HG03565 (cell line): ENCODE measurements at regions not wholly inside any gene's neighbourhood (a gene's known extent, or its start where the extent isn't known, plus 50 kb on each side); places are given as distances from the start of the nearest gene placed in this dataset.

Source experiments
- ATAC-seq: cut with Tn5 transposase; IDR thresholded peaks from one replicate; pipeline ENCODE4 v1.9.1; 2021; ENCODE audit warnings: mild to moderate bottlenecking, moderate library complexity; ENCODE audit not compliant: unreplicated experiment

DNA sequence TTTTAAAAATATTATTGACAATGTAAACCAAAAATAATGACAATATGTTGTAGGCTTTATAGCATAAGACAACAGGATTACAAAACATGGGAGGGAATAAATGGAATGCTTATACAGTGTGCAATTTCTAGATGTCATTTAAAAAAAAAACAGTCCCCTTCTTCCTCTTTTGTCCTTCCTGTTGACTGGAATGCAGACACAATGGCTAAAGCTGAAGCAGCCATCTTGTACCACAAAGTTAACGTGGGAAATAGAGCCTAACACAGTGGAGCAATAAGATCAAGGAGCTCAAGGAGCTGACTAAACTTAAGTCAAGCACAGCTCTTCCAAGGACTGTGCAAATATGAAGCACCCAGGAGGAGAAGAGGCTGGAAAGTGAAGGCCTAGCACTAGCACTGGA, 208.1 kb downstream of the ARHGAP12 start:
- ATAC-seq, result no peak

DNA sequence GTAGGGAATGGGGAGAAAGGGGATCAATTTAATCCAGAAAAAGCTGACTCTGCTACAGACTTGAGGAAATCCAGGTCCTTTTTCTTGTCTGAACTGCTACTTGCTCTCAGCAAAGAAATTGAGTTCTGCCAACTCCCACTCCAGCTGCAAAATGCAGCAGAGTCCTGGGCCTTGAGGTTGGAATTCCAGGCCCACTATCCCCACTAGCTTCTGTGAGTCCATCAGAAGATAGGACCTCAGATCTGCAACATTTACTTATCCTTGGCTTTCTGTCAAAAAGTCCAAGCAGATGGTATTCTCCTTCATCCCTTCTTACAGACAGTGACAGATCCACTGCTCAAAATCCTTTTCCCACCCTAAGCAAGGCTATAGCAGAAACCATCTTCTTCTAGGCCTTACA, 219.2 kb downstream of the ARHGAP12 start:
- ATAC-seq, result no peak

DNA sequence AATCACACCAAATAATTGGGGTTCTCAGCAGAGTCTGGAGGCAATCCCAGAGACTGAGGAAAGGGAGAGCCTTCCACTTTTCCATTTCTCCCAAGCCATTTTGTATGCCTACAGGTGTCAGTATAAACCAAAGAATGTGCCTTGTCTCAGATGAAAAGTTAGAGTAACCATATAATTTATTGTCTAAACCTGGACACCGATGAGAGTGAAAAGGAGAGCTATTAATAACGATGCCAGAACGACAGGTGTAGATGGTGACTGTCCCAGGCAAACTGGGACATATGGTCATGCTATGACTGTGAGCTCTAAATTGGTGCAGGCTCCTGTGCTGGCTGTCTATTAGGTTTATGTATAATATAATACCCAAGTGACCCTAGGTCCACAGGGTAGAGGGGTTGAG, 219.6 kb downstream of the ARHGAP12 start:
- ATAC-seq, result no peak

DNA sequence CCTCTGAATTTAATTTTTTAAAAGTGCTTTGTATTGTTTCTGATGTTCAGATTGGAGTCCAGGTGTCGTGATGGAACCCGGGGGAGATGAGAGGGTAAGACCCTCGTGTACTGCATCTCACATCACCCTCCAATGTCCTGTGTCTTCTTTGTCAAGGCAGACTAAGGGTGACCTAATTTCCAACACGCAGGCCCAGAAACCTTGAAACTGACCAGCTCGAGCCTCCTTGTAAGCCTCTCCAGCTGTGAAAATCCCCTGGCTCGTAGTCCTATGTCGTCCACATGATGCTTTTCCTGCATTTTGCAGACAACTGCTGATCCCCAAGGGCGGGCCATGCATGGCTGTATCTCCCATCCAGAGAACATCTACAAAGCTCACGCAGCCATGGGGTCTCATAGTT, 220.2 kb downstream of the ARHGAP12 start:
- ATAC-seq, result no peak

DNA sequence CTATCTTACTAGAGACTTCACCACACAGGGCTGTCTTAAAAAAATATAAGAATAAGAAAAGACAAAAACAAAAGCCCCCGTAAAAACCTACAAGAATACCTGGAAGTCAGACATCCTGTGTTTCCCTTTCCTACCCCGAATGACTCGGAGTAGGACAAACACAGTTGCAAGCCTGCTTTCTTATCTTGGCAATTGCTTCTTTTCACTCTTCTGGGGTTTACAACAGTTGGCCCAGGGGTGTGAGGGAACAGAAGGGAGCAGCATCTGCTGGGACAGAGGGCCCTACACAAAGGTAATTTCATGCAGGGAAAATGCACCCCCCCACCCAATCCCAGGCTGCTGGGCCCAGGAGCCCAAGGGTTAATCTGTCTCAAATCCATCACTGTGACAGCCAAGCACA, 220.6 kb downstream of the ARHGAP12 start:
- ATAC-seq, result no peak

DNA sequence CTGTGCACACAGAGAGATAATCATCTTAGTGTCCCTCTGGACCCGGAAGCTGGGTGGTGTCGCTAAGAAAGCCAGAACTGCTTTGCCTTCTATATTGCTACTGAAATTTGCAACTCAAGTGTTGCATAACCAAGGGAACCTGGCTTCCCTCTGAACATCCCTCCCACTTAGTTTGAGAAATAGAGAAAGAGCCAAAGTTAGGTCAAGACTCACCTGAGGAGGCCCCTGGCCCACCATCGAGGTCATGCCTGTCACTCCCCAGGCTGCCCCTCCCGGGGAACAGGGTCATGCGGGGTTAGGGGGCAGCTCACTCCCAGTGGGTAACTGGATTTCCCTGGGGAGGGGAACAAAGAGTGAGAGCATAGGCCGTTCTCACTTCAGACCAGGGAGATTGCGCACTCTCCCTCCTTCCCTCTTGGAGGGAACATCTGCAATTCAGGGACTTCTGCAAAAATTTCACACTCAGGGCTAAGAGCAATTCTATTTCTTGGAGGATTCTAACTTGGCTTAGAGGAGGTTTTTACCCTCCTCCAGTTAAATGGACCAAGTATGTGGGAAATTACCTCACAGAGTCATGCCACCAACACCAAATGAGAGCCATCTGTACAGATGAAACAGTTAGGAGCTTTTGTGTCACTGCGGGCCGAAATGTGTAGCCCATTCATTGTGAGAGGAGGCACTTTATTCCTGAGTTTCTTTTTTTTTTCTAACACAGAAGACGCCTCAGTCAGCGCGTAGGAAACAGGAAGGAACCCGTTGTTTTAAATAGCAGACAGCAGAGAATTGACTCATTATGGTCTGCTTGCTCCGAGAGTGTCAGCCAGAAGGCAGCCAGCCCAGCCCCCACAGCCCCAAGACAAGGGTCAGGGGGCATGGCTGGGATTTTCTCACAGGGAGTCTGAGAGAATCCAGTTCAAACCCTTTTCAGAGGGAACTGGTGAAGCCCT, 221.3 kb downstream of the ARHGAP12 start:
- peak; percentile 82 for ATAC-seq

DNA sequence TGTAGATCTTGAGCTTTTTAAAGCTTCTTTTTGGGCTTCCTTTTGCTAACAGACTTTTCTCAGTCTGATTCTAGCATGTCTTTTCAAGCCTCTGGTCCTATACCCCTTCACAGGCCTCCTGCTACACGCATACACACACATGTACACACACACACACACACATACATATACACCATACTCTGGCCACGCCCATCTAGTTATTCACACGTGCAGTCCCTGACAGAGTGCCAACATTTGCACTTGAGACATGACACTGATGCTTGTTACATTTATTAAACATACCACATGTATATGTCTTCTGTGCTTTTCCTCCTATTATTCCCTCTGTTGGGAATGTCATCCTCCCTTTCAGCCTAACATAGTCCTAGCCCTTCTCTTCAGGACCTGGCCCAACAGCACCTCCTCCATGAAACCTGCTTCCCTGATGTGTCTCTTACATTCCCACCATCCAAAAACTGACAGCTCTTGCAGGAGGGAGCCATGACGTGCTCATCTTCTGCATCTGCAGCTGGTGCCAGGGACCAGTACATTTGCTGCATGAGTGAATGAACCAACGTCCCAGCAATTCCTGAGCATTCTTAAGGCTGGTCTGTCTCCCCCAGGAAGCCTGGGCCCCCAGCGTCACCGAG, 222.1 kb downstream of the ARHGAP12 start:
- no peak for ATAC-seq

DNA sequence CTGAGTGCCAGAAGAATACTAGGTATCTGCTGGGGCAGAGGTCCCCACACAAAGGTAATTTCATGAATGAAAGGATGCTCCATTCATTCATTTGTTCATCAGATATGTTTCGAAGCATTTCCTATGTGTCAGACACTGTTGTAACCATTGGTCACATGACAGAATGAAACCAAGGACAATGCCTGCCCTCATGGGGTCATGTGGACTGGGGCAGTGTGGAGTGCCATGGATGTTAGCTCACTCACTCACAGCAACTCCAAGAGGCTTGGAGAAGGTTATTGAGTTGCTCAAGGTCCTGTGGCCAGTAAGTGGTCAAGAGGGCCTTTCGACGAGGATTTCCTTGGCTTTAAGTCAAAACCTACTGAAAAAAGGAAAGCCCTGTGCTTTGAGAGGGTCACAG, 223.5 kb downstream of the ARHGAP12 start:
- ATAC-seq, result no peak

DNA sequence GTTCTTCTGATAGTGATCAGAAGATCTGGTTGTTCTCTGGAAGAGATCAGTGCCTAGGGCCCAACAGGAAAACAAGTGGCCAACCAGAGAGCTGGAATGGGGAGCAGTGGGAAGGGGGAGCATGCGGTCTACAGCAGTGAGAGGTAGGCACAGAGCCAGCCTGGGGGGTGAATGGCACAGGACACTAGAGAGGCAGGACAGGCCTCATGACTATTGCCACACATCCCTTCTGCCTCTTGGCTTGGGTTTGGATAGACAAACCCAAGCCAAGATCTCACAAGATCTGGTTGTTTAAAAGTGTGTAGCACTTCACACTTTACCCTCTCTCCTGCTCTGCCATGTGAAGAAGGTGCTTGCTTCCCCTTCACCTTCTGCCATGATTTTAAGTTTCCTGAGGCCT, 224.4 kb downstream of the ARHGAP12 start:
- ATAC-seq, result no peak

DNA sequence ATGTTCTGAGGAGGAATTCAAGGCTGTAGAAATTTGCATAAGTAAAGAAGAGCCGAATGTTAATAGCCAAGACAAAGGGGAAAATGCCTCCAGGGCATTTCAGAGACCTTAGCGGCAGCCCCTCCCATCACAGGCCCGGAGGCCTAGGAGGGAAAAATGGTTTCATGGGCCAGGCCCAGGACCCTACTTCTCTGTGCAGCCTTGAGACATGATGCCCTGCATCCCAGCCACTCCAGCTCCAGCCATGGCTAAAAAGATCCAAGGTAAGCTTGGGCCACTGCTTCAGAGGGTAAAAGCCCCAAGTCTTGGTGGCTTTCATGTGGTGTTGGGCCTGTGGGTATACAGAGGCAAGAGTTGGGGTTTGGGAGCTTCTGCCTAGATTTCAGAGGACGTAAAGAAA, 225.7 kb downstream of the ARHGAP12 start:
- no peak for ATAC-seq

DNA sequence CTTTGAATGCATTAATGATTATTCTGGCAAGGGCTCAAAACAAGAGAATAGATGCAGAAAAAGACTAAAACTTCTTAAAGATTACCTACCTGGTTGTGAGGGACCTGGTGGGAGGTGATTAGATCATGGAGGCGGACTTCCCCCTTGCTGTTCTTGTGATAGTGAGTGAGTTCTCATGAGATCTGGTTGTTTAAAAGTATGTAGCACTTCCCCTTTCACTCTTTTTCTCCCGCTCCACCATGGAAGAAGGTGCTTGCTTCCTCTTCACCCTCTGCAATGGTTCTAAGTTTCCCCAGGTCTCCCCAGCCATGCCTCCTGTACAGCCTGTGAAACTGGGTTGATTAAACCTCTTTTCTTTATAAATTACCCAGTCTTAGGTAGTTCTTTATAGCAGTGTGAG, 226.6 kb downstream of the ARHGAP12 start:
- ATAC-seq, result no peak

DNA sequence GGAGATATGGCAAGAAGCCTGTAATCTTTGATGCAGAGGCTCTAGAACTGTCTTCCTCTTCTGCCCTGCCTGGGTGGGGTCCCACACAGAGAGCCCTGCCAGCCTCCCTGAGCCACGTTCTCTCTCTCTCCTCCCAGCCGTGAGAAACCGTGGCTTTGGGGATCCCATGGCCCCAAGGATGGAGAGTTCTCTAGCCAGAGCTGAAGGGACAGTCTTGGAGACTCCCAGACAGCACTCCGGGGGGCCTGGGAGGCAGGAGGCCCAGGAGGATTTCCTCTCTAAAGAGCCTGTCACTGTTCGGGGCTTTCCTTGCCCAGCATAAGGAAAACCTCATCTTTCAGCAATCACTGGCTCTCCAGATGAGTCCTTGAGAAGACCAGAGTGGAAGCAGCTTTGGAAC, 227.1 kb downstream of the ARHGAP12 start:
- no peak for ATAC-seq

DNA sequence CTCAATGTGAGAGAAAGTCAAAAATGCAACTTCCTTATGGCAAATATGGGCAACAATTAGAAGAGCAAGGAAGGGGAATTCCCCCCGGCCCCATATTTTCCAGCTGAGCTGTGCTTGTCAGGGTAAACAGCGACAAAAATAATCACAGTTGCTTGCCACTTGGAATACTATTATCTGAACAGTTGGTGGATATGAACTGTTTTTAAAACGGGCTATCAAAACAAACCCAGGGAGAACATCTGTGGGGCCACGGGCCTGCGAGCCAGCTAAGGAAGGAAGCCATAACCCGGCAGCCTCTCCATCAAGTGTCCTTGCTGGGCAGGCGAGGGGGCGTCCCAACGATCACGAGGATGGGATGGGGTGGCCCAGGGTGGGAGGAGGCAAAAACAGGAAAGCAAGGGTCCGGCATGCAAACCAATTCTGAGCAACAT, 228.4 kb downstream of the ARHGAP12 start:
- no peak for ATAC-seq

DNA sequence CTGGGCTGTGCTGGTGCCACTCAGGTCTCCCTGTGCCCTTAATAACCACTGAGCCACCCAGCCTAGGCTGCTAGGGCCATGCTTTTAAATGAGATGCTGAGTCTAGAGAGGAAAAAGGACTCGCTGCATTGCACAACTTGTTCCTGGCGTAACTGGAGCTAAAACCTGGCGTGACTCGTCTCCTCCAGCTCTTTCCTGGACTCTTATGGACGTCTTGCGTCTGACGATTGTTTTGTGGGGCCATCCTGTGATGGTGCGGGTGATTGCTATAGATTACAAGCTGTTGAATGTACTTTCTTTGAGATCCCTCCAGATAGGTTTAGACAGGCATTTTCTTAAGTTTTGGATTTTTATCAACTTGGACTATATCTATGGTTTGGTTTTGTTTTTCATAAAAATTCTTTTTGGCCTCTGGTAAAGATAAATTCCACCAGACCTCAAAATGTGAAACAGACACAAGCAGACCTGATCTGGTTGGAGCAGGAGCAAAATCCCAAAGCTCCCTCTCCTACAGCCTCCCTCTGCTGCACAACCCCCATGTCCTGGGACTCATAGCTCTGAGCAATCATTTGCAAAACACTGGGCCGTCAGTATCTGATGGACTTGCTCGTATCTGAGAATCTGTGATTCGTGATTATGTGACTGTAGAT, 230.3 kb downstream of the ARHGAP12 start:
- no peak for ATAC-seq

DNA sequence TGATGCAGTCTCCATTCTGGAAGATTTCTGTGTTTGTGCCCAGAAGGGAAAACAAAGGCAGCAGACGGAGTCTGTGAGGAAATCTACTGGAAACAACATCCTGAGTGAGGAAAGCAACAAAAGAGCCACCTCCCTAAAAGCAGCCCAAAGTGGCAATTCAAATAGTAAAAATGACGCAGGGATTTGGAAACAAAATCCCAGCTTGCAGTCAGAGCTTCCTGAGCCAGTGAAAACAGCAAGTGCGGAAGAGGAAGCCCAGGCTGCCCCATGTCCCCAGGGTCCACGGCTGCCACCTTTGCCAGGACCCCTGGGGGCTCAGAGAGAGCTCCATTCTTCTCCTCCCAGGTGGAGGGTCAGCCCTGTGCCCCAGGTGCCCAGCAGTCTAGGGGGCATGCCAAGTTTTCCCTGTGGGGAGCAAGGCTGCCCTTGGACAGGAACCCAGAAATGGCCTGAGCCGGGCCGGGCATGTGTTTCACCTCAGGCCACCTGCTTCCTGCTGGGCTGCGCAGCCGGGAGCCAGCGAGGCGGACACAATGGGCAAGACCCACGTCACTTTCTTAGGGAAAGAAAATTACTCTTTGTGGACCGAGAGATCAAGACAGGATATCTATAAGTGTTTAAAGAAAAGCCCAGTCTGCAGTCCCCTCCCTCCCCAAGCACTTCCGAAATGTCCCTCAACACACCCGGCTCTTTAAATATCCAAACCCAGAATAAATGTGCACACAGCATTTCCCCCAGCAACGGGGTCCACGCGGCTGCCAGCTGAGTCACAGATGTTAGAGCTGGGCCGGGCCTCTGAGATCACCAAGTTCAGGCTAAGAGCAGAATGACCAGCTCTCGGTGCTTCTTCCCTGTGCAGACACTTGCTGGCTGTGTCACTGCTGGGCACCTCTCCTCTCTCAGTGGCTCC, 231.1 kb downstream of the ARHGAP12 start:
- no peak for ATAC-seq

DNA sequence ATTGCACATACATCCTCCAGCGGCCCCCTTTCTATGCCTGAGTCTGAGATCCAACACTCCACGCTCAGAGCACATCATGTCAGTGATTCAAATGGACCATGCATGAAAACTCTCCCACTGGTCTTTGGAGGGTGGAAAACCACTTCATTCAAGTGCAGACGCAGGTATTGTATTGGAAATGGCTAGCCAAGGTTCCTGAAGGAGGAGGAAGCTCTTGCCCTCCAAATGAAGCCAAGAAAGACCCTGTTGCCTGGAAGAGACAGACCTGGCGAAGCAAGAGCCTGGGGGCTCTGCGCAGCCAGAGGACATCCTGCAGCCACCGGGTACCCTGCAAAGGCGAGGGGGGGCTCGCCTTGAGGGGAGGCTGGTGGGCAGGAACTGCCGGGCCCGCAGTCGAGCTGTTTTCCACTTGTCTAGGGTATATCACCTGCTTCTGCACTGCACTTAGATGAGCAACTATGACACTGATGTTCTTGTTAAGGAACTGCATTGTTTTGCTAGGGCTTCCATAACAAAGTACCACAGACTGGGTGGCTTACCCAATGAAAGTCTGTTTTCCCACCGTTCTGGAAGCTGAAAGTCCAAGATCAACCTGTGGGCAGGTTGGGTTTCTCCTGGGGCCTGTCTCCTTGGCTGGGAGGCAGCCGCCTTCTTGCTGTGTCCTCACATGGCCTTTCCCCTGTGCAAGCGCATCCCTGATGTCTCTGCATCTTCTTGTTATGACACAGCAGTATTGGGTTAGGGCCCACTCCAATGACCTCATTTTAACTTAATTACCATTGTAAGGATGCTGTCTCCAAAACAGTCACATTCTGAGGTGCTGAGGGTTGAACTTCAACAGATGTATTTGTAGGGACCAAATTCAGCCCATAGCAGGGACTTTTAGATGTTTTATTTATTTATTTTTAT, 233.4 kb downstream of the ARHGAP12 start:
- ATAC-seq, result no peak

DNA sequence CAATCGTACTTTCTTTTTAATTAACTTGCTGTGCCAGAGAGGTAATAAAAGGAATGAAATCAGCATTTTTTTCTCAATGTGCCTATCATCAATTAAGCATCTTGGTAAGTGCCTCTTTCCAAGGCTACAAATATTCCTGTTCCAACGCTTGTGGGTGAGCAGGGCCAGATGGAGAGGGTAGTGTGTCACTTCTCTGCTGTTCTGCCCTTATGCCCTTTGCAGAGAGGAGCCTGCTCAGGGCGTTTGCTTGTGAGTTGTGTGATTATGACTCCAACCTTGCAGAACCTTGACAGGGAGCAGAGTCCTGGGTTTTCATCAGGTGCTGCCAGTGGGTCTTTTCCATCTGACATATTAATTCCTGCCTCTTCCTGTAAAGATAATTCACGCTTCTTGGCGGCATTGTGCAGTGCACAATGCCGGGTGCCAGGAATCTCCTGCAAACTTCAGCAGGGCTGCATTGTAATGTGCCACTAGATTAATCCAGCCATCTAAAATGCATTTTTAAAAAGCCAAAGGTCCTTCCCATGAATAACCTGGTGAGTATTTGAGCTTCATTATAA, 234.4 kb downstream of the ARHGAP12 start:
- ATAC-seq, result no peak

DNA sequence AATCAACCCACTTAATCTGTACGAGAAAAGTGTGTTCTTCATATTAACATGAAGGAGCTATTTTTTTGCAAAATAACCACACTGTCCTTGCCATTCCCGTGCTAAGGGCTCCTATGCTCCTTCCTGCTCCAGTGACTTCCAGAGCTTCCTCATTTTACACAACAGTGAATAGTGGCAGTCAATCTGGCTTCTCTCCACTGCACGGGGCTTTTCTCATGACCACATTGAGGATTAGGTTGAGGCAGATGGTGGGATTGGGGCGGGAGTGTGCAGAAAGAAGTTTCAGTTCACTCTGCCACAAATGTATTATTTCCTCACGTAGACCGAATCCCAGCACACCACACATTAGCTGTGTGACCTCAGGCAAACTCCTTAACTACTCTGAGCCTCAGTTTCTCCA, 235.1 kb downstream of the ARHGAP12 start:
- no peak for ATAC-seq

DNA sequence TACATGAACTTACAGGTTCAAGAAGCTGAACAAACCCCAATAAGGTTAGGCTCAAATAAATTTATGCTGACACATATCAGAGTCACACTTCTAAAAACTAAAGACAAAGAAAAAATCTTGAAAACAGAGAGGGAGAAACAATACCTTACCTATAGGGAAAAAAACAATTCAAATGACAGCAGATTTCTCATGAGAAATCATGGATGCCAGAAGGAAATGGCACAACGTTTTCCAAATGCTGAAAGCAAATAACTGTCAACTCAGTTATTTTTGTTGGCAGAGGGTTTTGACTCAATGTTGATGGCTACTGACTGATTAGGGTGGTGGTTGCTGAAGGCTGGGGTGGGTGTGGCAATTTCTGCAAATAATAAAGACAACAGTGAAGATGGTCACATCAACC, 239.4 kb downstream of the ARHGAP12 start:
- no peak for ATAC-seq
